MM.1S (cell line): ENCODE measurements at regions not wholly inside any gene's neighbourhood (a gene's known extent, or its start where the extent isn't known, plus 50 kb on each side); places are given as distances from the start of the nearest gene placed in this dataset.

Experiments used
- DNase-seq: peaks from one replicate; pipeline ENCODE4 v3.0.0-alpha.2; 2015
- H2AFZ ChIP-seq: fragments of 300-600 bp; sonication (generic); 2 replicates; pipeline ENCODE4 v1.6.0; 2016; ENCODE audit warnings: antibody characterized with exemption, low read length
- H3F3A ChIP-seq: fragments of 300-600 bp; sonication (generic); 2 replicates; pipeline ENCODE4 v1.6.1; 2016; ENCODE audit warnings: mild to moderate bottlenecking, antibody characterized with exemption, low read length, moderate library complexity, mixed read lengths; ENCODE audit not compliant: insufficient read depth
- H3K27ac ChIP-seq: fragments of 300-600 bp; sonication (generic); 2 replicates; pipeline ENCODE4 v1.5.1; 2016; ENCODE audit warnings: mild to moderate bottlenecking, low read length
- H3K27me3 ChIP-seq: fragments of 300-600 bp; sonication (generic); replicated peaks from 2 replicates; pipeline ENCODE4 v1.6.0; 2016; ENCODE audit warnings: low read length; ENCODE audit not compliant: insufficient read depth
- H3K36me3 ChIP-seq: fragments of 300-600 bp; sonication (generic); replicated peaks from 2 replicates; pipeline ENCODE4 v1.6.1; 2016; ENCODE audit warnings: mild to moderate bottlenecking, low read length, mixed read lengths; ENCODE audit not compliant: insufficient read depth
- H3K4me1 ChIP-seq: fragments of 300-600 bp; sonication (generic); 2 replicates; pipeline ENCODE4 v1.6.1; 2016; ENCODE audit warnings: low read length, mixed read lengths
- H3K4me2 ChIP-seq: fragments of 300-600 bp; sonication (generic); 2 replicates; pipeline ENCODE4 v1.6.0; 2016; ENCODE audit warnings: low read depth, low read length
- H3K4me3 ChIP-seq: fragments of 300-600 bp; sonication (generic); 2 replicates; pipeline ENCODE4 v1.5.1; 2016; ENCODE audit warnings: low read length, mixed read lengths
- H3K79me2 ChIP-seq: fragments of 300-600 bp; sonication (generic); 2 replicates; pipeline ENCODE4 v1.6.1; 2016; ENCODE audit warnings: mixed run types, low read length, mixed read lengths
- H3K9ac ChIP-seq: fragments of 300-600 bp; sonication (generic); 2 replicates; pipeline ENCODE4 v1.6.1; 2016; ENCODE audit warnings: low read length, mixed read lengths
- H3K9me2 ChIP-seq: fragments of 300-600 bp; sonication (generic); replicated peaks from 2 replicates; pipeline ENCODE4 v1.6.1; 2016; ENCODE audit warnings: mild to moderate bottlenecking, low read length, mixed read lengths; ENCODE audit not compliant: insufficient read depth
- H3K9me3 ChIP-seq: fragments of 300-600 bp; sonication (generic); replicated peaks from 2 replicates; pipeline ENCODE4 v1.6.1; 2016; ENCODE audit warnings: mild to moderate bottlenecking, low read length, mixed read lengths; ENCODE audit not compliant: insufficient read depth
- H4K20me1 ChIP-seq: fragments of 300-600 bp; sonication (generic); 2 replicates; pipeline ENCODE4 v1.6.1; 2016; ENCODE audit warnings: mild to moderate bottlenecking, low read length, moderate library complexity, mixed read lengths; ENCODE audit not compliant: insufficient read depth
- CTCF ChIP-seq: fragments of 300-600 bp; sonication (generic); IDR thresholded peaks from 2 replicates; pipeline ENCODE4 v1.5.1; 2016; ENCODE audit warnings: antibody characterized with exemption, low read length, mixed read lengths
- EZH2 ChIP-seq: fragments of 300-600 bp; sonication (generic); optimal IDR thresholded peaks from 2 replicates; pipeline ENCODE3; 2017; ENCODE audit warnings: low read depth, mild to moderate bottlenecking, antibody characterized with exemption, low read length, mixed read lengths
- EZH2phosphoT487 ChIP-seq: fragments of 300-600 bp; sonication (generic); IDR thresholded peaks from 2 replicates; pipeline ENCODE4 v1.6.1; 2018; ENCODE audit warnings: antibody characterized with exemption, low read length

GRCh38 chr15:91787198-91787597, 66.3 kb upstream of the SLCO3A1 start:
- no peak overlapping the region for H3K4me2 ChIP-seq
- no peaks in the 10 kb centered on the region for H4K20me1 ChIP-seq
- H3F3A ChIP-seq = no peaks in the 10 kb centered on the region
- H3K4me1 ChIP-seq = no peaks in the 10 kb centered on the region
- no peaks in the 10 kb centered on the region for H3K36me3 ChIP-seq
- no peaks in the 10 kb centered on the region for H3K79me2 ChIP-seq
- no peaks in the 10 kb centered on the region for H3K9me3 ChIP-seq
- no peak for DNase-seq
- no peak overlapping the region for H3K27ac ChIP-seq
- H3K27me3 ChIP-seq = no peaks in the 10 kb centered on the region
- H3K4me3 ChIP-seq = no peak overlapping the region
- H2AFZ ChIP-seq = no peak overlapping the region
- TF ChIP-seq EZH2phosphoT487 = no peak
- TF ChIP-seq EZH2 = no peak
- no peak for TF ChIP-seq CTCF
- H3K9ac ChIP-seq = no peak overlapping the region
- H3K9me2 ChIP-seq = no peaks in the 10 kb centered on the region

- H3K4me3 ChIP-seq = no peak overlapping the region
- no peaks in the 10 kb centered on the region for H4K20me1 ChIP-seq
- H3K4me1 ChIP-seq = no peaks in the 10 kb centered on the region
- H3K4me2 ChIP-seq = no peak overlapping the region
- no peaks in the 10 kb centered on the region for H3K9me3 ChIP-seq
- H3K9me2 ChIP-seq = no peaks in the 10 kb centered on the region
- H2AFZ ChIP-seq = no peak overlapping the region
- no peak overlapping the region for H3K9ac ChIP-seq
- no peaks in the 10 kb centered on the region for H3K79me2 ChIP-seq
- no peaks in the 10 kb centered on the region for H3K27me3 ChIP-seq
- DNase-seq = no peak
- no peak overlapping the region for H3K27ac ChIP-seq
- no peaks in the 10 kb centered on the region for H3K36me3 ChIP-seq
- TF ChIP-seq CTCF = no peak
- TF ChIP-seq EZH2phosphoT487 = no peak
- no peak for TF ChIP-seq EZH2
- H3F3A ChIP-seq = no peaks in the 10 kb centered on the region
Measured at GRCh38 chr15:91789136-91789535, 64.4 kb upstream of the SLCO3A1 start.

GRCh38 chr15:91790836-91791235, 62.7 kb upstream of the SLCO3A1 start:
- no peaks in the 10 kb centered on the region for H3K36me3 ChIP-seq
- no peaks in the 10 kb centered on the region for H3K9me2 ChIP-seq
- no peak for TF ChIP-seq EZH2
- TF ChIP-seq CTCF = no peak
- no peak for TF ChIP-seq EZH2phosphoT487
- no peak overlapping the region for H3K4me3 ChIP-seq
- H3F3A ChIP-seq = no peaks in the 10 kb centered on the region
- H3K27me3 ChIP-seq = no peaks in the 10 kb centered on the region
- no peaks in the 10 kb centered on the region for H3K79me2 ChIP-seq
- no peak overlapping the region for H3K9ac ChIP-seq
- no peaks in the 10 kb centered on the region for H3K9me3 ChIP-seq
- DNase-seq = no peak
- H2AFZ ChIP-seq = no peak overlapping the region
- H3K27ac ChIP-seq = no peak overlapping the region
- no peak overlapping the region for H3K4me2 ChIP-seq
- H3K4me1 ChIP-seq = no peaks in the 10 kb centered on the region
- H4K20me1 ChIP-seq = no peaks in the 10 kb centered on the region

GRCh38 chr15:91793771-91794170, 59.7 kb upstream of the SLCO3A1 start:
- DNase-seq = no peak
- Histone ChIP-seq H3F3A (no peaks in the 10 kb centered on the region), H3K79me2 (no peaks in the 10 kb centered on the region), H3K9ac (no peak overlapping the region), H3K4me3 (no peak overlapping the region), H3K4me1 (no peaks in the 10 kb centered on the region), H3K9me2 (no peaks in the 10 kb centered on the region), H3K4me2 (no peak overlapping the region), H2AFZ (no peak overlapping the region), H3K27me3 (no peaks in the 10 kb centered on the region), H3K9me3 (no peaks in the 10 kb centered on the region), H3K36me3 (no peaks in the 10 kb centered on the region), H3K27ac (no peak overlapping the region), H4K20me1 (no peaks in the 10 kb centered on the region)
- TF ChIP-seq CTCF (no peak), EZH2phosphoT487 (no peak), EZH2 (no peak)
